ENCODE measurements at regions not wholly inside any gene's neighbourhood (a gene's known extent, or its start where the extent isn't known, plus 50 kb on each side); places are given as distances from the start of the nearest gene placed in this dataset.

- Mint-ChIP-seq H3K27ac (no peak overlapping the region), H3K4me1 (no peaks in the 10 kb centered on the region), H3K9me3 (peaks cover 6% of the 10 kb centered on the region), H3K4me3 (no peak overlapping the region), H3K27me3 (ENCODE audit: low read depth) (no peaks in the 10 kb centered on the region), H3K36me3 (no peaks in the 10 kb centered on the region)
- POLR2A ChIA-PET: no interaction called here
- TF ChIP-seq ELF4 (CRISPR knock-in tag; IDR thresholded peaks at IDR 0.05; ENCODE audit: low read depth) (no peak), CTCF (IDR thresholded peaks at IDR 0.05) (no peak), ATF6 (CRISPR knock-in tag; IDR thresholded peaks at IDR 0.05) (no peak), ZNF232 (CRISPR knock-in tag; IDR thresholded peaks at IDR 0.05) (no peak), CREM (CRISPR knock-in tag; IDR thresholded peaks at IDR 0.05) (no peak), NR2C2 (CRISPR knock-in tag; IDR thresholded peaks at IDR 0.05) (no peak), FOXK1 (CRISPR knock-in tag; IDR thresholded peaks at IDR 0.05) (no peak), STAT6 (CRISPR knock-in tag; conservative IDR thresholded peaks at IDR 0.05; ENCODE audit: low read depth) (no peak), SMAD3 (CRISPR knock-in tag; IDR thresholded peaks at IDR 0.05; ENCODE audit: borderline replicate concordance) (no peak), ESRRA (CRISPR knock-in tag; IDR thresholded peaks at IDR 0.05; ENCODE audit: borderline replicate concordance) (no peak), ATF1 (CRISPR knock-in tag; IDR thresholded peaks at IDR 0.05) (no peak), RORB (CRISPR knock-in tag; IDR thresholded peaks at IDR 0.05) (no peak), FOXP4 (CRISPR knock-in tag; IDR thresholded peaks at IDR 0.05) (no peak)
- CTCF ChIA-PET: no interaction called here
- DNase-seq (ENCODE audit: low spot score) (no peak), ATAC-seq (no peak)
These were observed 125.6 kb downstream of the URB2 start for GRCh38 chr1:229751610-229752009.

GRCh38 chr1:229752679-229753078 lies 126.6 kb downstream of the URB2 start:
- peaks cover 13% of the 10 kb centered on the region for H3K9me3 Mint-ChIP-seq
- no peak overlapping the region for H3K27ac Mint-ChIP-seq
- no peak for ATAC-seq
- no peak overlapping the region for H3K4me3 Mint-ChIP-seq
- no peak for DNase-seq (ENCODE audit: low spot score)
- H3K27me3 Mint-ChIP-seq (ENCODE audit: low read depth): no peaks in the 10 kb centered on the region; the same call in 1 of the 2 replicates
- POLR2A ChIA-PET: no interaction called here
- H3K36me3 Mint-ChIP-seq: no peaks in the 10 kb centered on the region
- CTCF ChIA-PET: no interaction called here
- H3K4me1 Mint-ChIP-seq: no peaks in the 10 kb centered on the region
- no peak for TF ChIP-seq ATF2 (CRISPR knock-in tag; IDR thresholded peaks at IDR 0.05; ENCODE audit: borderline replicate concordance, low read depth)
- TF ChIP-seq EMX1 (CRISPR knock-in tag; IDR thresholded peaks at IDR 0.05): no peak
- TF ChIP-seq ZNF138 (CRISPR knock-in tag; conservative IDR thresholded peaks at IDR 0.05): no peak
- TF ChIP-seq ZNF512 (CRISPR knock-in tag; IDR thresholded peaks at IDR 0.05; ENCODE audit: borderline replicate concordance): no peak
- TF ChIP-seq AFF4 (CRISPR knock-in tag; IDR thresholded peaks at IDR 0.05; ENCODE audit: borderline replicate concordance): no peak
- no peak for TF ChIP-seq ATF6 (CRISPR knock-in tag; IDR thresholded peaks at IDR 0.05)
